ENCODE measurements at regions not wholly inside any gene's neighbourhood (a gene's known extent, or its start where the extent isn't known, plus 50 kb on each side); places are given as distances from the start of the nearest gene placed in this dataset.

GRCh38 chr15:79164465-79164864 is 73.9 kb upstream of the RASGRF1 start:
- CTCF ChIA-PET (ENCODE audit: low intra/inter-chr PET ratio, low total read pairs): no interaction called here
- FAIRE-seq (no peak), ATAC-seq (no peak), DNase-seq (ENCODE audit: low spot score) (no peak)
- Histone ChIP-seq H3K36me3 (replicated peaks in 1 of 2; ENCODE audit: control insufficient read depth in 1 of 2, insufficient read depth in 2 of 2, low read length in 2 of 2) (no peaks in the 10 kb centered on the region), H4K20me1 (ENCODE audit: insufficient read depth, low read length) (no peaks in the 10 kb centered on the region), H3K27ac (ENCODE audit: extremely low read length, insufficient read depth, low read length) (no peak overlapping the region), H3K79me2 (ENCODE audit: insufficient read depth, low read length) (no peaks in the 10 kb centered on the region), H3K4me3 (replicated peaks in 1 of 3; ENCODE audit: insufficient read depth in 1 of 3, low read depth in 2 of 3, low read length in 3 of 3) (no peak overlapping the region), H3K4me2 (ENCODE audit: low read depth, low read length) (no peak overlapping the region), H3K9me3 (ENCODE audit: low read length) (no peaks in the 10 kb centered on the region), H2AFZ (ENCODE audit: low read length) (no peak overlapping the region), H3K27me3 (ENCODE audit: control insufficient read depth in 1 of 2, insufficient read depth in 2 of 2, low read length in 2 of 2) (peaks cover 0 to 4% of the 10 kb centered on the region in 2 experiments; a peak in 2 of 5 replicates), H3K4me1 (ENCODE audit: insufficient read depth, low read length) (0 out of 2 replicates have a peak, but pooled peaks cover 5% of the 10 kb centered on the region), H3K9ac (ENCODE audit: insufficient read depth, low read depth, low read length) (no peak overlapping the region)
- in situ Hi-C loops (cut with HindIII; ENCODE audit: extremely low pct_ligation_motif_present, low pct_unique_long_range_greater_than_20kb) (no loop called here), intact Hi-C loops (cut with micrococcal nuclease; ENCODE audit: unreplicated experiment) (no loop called here)
- BruUV-seq (replicated peaks): no TSS peak
- TF ChIP-seq ELF3 (CRISPR knock-in tag; IDR thresholded peaks at IDR 0.05) (no peak), SP4 (CRISPR knock-in tag; IDR thresholded peaks at IDR 0.05) (no peak), HOXA7 (CRISPR knock-in tag; IDR thresholded peaks at IDR 0.05) (no peak), TEAD2 (CRISPR knock-in tag; IDR thresholded peaks at IDR 0.05) (no peak), NR2F1 (CRISPR knock-in tag; IDR thresholded peaks at IDR 0.05) (no peak), REPIN1 (CRISPR knock-in tag; IDR thresholded peaks at IDR 0.05; ENCODE audit: borderline replicate concordance, low read depth) (no peak), ZBTB42 (CRISPR knock-in tag; IDR thresholded peaks at IDR 0.05) (no peak), KDM3A (CRISPR knock-in tag; IDR thresholded peaks at IDR 0.05; ENCODE audit: low read depth) (no peak), SMAD9 (CRISPR knock-in tag; IDR thresholded peaks at IDR 0.05) (no peak), JUNB (CRISPR knock-in tag; IDR thresholded peaks at IDR 0.05; ENCODE audit: borderline replicate concordance) (no peak), ZBTB7B (CRISPR knock-in tag; IDR thresholded peaks at IDR 0.05) (no peak), PTBP1 (IDR thresholded peaks at IDR 0.05; ENCODE audit: low read depth, low read length, poor library complexity, severe bottlenecking) (no peak), ZUFSP (CRISPR knock-in tag; IDR thresholded peaks at IDR 0.05; ENCODE audit: borderline replicate concordance) (no peak)
- POLR2A ChIA-PET: no interaction called here
- 6% methylated on average over 3 of the region's 4 CpGs for WGBS (ENCODE audit: low lambda C conversion rate)

Measured in HepG2 (cell line).